ENCODE measurements at regions not wholly inside any gene's neighbourhood (a gene's known extent, or its start where the extent isn't known, plus 50 kb on each side); places are given as distances from the start of the nearest gene placed in this dataset.
"Not testable (repeated sequence)": the region's sequence is repeated elsewhere in the genome, so short reads cannot be mapped to it uniquely, and the experiment has no call there.

DNA sequence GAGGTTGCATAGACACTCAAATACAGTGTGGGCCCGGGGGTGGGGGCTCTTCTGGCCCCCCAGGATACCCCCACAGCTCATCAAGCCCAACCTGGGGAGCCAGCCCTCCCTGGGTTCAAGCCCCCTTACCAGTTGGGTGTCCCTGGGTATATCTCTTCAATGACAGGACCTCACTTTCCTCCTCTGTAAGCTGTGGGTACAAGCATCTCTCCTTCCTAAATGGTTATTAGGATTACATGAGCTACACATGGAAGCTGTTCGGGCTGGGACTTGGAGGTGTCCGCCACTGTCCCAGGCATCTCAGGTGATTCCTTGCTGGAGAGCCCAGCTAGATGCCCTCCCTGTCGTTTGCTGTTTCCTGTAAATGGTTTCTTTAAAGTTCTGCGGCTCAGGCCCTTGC lies 103.5 kb downstream of the CRLF3 start:
- TF ChIP-seq, protein P1, sequence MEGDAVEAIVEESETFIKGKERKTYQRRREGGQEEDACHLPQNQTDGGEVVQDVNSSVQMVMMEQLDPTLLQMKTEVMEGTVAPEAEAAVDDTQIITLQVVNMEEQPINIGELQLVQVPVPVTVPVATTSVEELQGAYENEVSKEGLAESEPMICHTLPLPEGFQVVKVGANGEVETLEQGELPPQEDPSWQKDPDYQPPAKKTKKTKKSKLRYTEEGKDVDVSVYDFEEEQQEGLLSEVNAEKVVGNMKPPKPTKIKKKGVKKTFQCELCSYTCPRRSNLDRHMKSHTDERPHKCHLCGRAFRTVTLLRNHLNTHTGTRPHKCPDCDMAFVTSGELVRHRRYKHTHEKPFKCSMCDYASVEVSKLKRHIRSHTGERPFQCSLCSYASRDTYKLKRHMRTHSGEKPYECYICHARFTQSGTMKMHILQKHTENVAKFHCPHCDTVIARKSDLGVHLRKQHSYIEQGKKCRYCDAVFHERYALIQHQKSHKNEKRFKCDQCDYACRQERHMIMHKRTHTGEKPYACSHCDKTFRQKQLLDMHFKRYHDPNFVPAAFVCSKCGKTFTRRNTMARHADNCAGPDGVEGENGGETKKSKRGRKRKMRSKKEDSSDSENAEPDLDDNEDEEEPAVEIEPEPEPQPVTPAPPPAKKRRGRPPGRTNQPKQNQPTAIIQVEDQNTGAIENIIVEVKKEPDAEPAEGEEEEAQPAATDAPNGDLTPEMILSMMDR (conservative IDR thresholded peaks at IDR 0.05; ENCODE audit: low read length): not testable (repeated sequence)
- TF ChIP-seq EZH2phosphoT487 (IDR thresholded peaks at IDR 0.05; ENCODE audit: borderline replicate concordance, low read depth, low read length): not testable (repeated sequence)
